B cell (primary cell): ENCODE measurements at regions not wholly inside any gene's neighbourhood (a gene's known extent, or its start where the extent isn't known, plus 50 kb on each side); places are given as distances from the start of the nearest gene placed in this dataset.

Experiments
- ATAC-seq: fragments of 200-7000 bp; cut with Tn5 transposase; one replicate; pipeline ENCODE4 v1.10.0; 2021; ENCODE audit warnings: low read depth, mild to moderate bottlenecking, moderate number of reproducible peaks, moderate library complexity
- CTCF ChIA-PET: fragments of 350-600 bp; sonication (Branson Sonifier 250); formaldehyde crosslinking; loops from one replicate; lab custom pipeline; 2021; ENCODE audit warnings: antibody characterized with exemption, inconsistent platforms; lab: Charles Lee
- POLR2A ChIA-PET: fragments of 350-600 bp; sonication (Branson Sonifier 250); formaldehyde crosslinking; loops from one replicate; lab custom pipeline; 2021; ENCODE audit warnings: antibody characterized with exemption; lab: Charles Lee
- DNase-seq: peaks from one replicate; pipeline ENCODE4 v3.0.0; 2013
- H2AFZ ChIP-seq: 2 replicates; pipeline ENCODE4 v1.6.1; 2012; ENCODE audit warnings: mild to moderate bottlenecking, low read depth, low read length; ENCODE audit not compliant: insufficient read depth, poor library complexity, severe bottlenecking
- H3K27ac ChIP-seq, 2 donors: 1 replicate in 1 of 2; 2 replicates in 1 of 2; pipeline ENCODE4 v1.5.1; 2012 to 2013; ENCODE audit warnings: low read length in 2 of 2, mild to moderate bottlenecking in 2 of 2, moderate library complexity in 1 of 2
- H3K27me3 ChIP-seq, 4 experiments: fragments of 200-600 bp in 1 of 4; sonication (generic) in 1 of 4; replicated peaks in 1 of 4; 1 replicate in 2 of 4; 2 replicates in 2 of 4; pipeline versions ENCODE4 v1.6.1 to v1.7.0; 2013 to 2016; ENCODE audit warnings: low read length in 3 of 4, mild to moderate bottlenecking in 2 of 4, mixed read lengths in 1 of 4, moderate library complexity in 1 of 4; ENCODE audit not compliant: insufficient read depth in 4 of 4, control insufficient read depth in 3 of 4; ENCODE audit errors: control extremely low read depth in 1 of 4
- H3K36me3 ChIP-seq, 2 experiments: replicated peaks in 1 of 2; 1 replicate in 1 of 2; 2 replicates in 1 of 2; pipeline versions ENCODE4 v1.6.1 to v1.7.1; 2013; ENCODE audit warnings: low read length in 1 of 2; ENCODE audit not compliant: insufficient read depth in 2 of 2, control insufficient read depth in 1 of 2; ENCODE audit errors: control extremely low read depth in 1 of 2, extremely low read depth in 1 of 2
- H3K4me1 ChIP-seq, 2 donors: fragments of 200-600 bp in 1 of 2; sonication (generic) in 1 of 2; 1 replicate in 1 of 2; 2 replicates in 1 of 2; pipeline versions ENCODE4 v1.5.1 to v1.6.1; 2013 to 2017; ENCODE audit warnings: low read length in 2 of 2; ENCODE audit not compliant: control insufficient read depth in 2 of 2, insufficient read depth in 2 of 2
- H3K4me2 ChIP-seq: replicated peaks from 2 replicates; pipeline ENCODE3; 2012; ENCODE audit warnings: mild to moderate bottlenecking, low read depth, low read length; ENCODE audit not compliant: poor library complexity, severe bottlenecking
- H3K4me3 ChIP-seq, 5 experiments: fragments of 200-600 bp in 1 of 5; sonication (generic) in 1 of 5; 1 replicate in 3 of 5; 2 replicates in 2 of 5; pipeline versions ENCODE4 v1.5.1 to v1.7.0; 2011 to 2016; ENCODE audit warnings: low read length in 4 of 5, mild to moderate bottlenecking in 4 of 5, low read depth in 2 of 5, control low read depth in 1 of 5, moderate library complexity in 1 of 5; ENCODE audit not compliant: insufficient read depth in 1 of 5; ENCODE audit errors: control extremely low read depth in 1 of 5, extremely low read depth in 1 of 5
- H3K79me2 ChIP-seq: fragments of 200-600 bp; sonication (generic); one replicate; pipeline ENCODE4 v1.6.0; 2016; ENCODE audit warnings: low read length; ENCODE audit not compliant: control insufficient read depth, insufficient read depth
- H3K9ac ChIP-seq: fragments of 200-600 bp; sonication (generic); 2 replicates; pipeline ENCODE4 v1.6.1; 2017; ENCODE audit warnings: mild to moderate bottlenecking, low read length, moderate library complexity
- H3K9me3 ChIP-seq, 3 donors: one replicate each; pipeline versions ENCODE4 v1.6.1 to v1.7.1; 2013; ENCODE audit warnings: low read length in 2 of 3; ENCODE audit not compliant: control insufficient read depth in 2 of 3, insufficient read depth in 1 of 3; ENCODE audit errors: control extremely low read depth in 1 of 3
- H4K20me1 ChIP-seq: 2 replicates; pipeline ENCODE4 v1.6.0; 2012; ENCODE audit warnings: mild to moderate bottlenecking, low read length; ENCODE audit not compliant: insufficient read depth, control insufficient read depth, poor library complexity, severe bottlenecking
- H3K27ac Mint-ChIP-seq: one replicate; pipeline ENCODE4 v1.8.0; 2021; ENCODE audit warnings: mixed read lengths
- H3K27me3 Mint-ChIP-seq: one replicate; pipeline ENCODE4 v1.8.0; 2021; ENCODE audit warnings: mixed read lengths
- H3K4me1 Mint-ChIP-seq: one replicate; pipeline ENCODE4 v1.8.0; 2021; ENCODE audit warnings: mixed read lengths
- H3K4me3 Mint-ChIP-seq: one replicate; pipeline ENCODE4 v1.8.0; 2021; ENCODE audit warnings: mixed read lengths
- H3K9me3 Mint-ChIP-seq: one replicate; pipeline ENCODE4 v1.8.0; 2022; ENCODE audit warnings: mixed read lengths; ENCODE audit not compliant: insufficient read depth
- EZH2 ChIP-seq: IDR thresholded peaks from 2 replicates; pipeline ENCODE4 v1.6.1; 2012; ENCODE audit warnings: borderline replicate concordance, low read depth, mild to moderate bottlenecking, moderate library complexity, low read length; ENCODE audit not compliant: insufficient read depth, poor library complexity, severe bottlenecking
- WGBS: methylation state at CpG from one replicate; pipeline ENCODE4 v1.1.5; 2013; ENCODE audit warnings: missing lambda C conversion rate; ENCODE audit not compliant: insufficient coverage; 5-methylcytosine and 5-hydroxymethylcytosine counted together
- intact Hi-C: fragments of 100-400 bp; cut with micrococcal nuclease; formaldehyde crosslinking; loops from one replicate; pipeline ENCODE4 v1.10.0; 2022
- TF ChIP-seq, protein P1 (sequence below): fragments of 200-600 bp; IDR thresholded peaks from one replicate; pipeline ENCODE4 v1.8.0; 2022; ENCODE audit warnings: antibody characterized with exemption, mild to moderate bottlenecking

DNA sequence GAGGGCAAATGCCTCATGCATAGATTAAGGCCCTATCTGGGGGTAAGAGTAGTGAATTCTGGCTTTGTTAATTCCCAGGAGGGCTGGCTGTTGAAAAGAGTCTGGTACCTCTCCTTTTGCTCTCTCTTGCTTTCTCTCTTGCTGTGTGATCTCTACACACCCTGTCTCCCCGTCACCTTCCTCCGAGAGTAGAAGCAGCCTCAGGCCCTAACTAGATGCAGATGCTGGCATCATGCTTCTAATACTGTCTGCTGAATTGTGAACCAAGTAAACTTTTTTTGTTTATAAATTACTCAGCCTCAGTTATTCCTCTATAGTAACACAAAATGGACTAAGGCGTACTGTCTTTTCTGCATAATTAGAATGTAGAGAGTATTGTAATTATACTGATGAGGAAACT lies 908.1 kb downstream of the DIPK2A start:
- no peak overlapping the region for H3K27ac ChIP-seq
- no peak overlapping the region for H3K9ac ChIP-seq
- H3K79me2 ChIP-seq = no peaks in the 10 kb centered on the region
- no peak for DNase-seq
- Mint-ChIP-seq H3K27ac (no peak overlapping the region), H3K27me3 (no peaks in the 10 kb centered on the region), H3K4me1 (no peaks in the 10 kb centered on the region), H3K9me3 (no peaks in the 10 kb centered on the region), H3K4me3 (no peak overlapping the region)
- WGBS = 100% methylated on average over 1 of the region's 3 CpGs
- H4K20me1 ChIP-seq = no peaks in the 10 kb centered on the region
- intact Hi-C loops = no loop called here
- no peak for ATAC-seq
- no peak overlapping the region for H2AFZ ChIP-seq
- H3K9me3 ChIP-seq = no peaks in the 10 kb centered on the region
- ChIA-PET CTCF (no interaction called here), POLR2A (no interaction called here)
- H3K4me2 ChIP-seq = no peak overlapping the region
- no peak for TF ChIP-seq EZH2
- TF ChIP-seq, protein P1, sequence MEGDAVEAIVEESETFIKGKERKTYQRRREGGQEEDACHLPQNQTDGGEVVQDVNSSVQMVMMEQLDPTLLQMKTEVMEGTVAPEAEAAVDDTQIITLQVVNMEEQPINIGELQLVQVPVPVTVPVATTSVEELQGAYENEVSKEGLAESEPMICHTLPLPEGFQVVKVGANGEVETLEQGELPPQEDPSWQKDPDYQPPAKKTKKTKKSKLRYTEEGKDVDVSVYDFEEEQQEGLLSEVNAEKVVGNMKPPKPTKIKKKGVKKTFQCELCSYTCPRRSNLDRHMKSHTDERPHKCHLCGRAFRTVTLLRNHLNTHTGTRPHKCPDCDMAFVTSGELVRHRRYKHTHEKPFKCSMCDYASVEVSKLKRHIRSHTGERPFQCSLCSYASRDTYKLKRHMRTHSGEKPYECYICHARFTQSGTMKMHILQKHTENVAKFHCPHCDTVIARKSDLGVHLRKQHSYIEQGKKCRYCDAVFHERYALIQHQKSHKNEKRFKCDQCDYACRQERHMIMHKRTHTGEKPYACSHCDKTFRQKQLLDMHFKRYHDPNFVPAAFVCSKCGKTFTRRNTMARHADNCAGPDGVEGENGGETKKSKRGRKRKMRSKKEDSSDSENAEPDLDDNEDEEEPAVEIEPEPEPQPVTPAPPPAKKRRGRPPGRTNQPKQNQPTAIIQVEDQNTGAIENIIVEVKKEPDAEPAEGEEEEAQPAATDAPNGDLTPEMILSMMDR = no peak
- H3K36me3 ChIP-seq = no peaks in the 10 kb centered on the region
- H3K4me1 ChIP-seq = no peaks in the 10 kb centered on the region
- no peak overlapping the region for H3K4me3 ChIP-seq
- H3K27me3 ChIP-seq = no peaks in the 10 kb centered on the region

DNA sequence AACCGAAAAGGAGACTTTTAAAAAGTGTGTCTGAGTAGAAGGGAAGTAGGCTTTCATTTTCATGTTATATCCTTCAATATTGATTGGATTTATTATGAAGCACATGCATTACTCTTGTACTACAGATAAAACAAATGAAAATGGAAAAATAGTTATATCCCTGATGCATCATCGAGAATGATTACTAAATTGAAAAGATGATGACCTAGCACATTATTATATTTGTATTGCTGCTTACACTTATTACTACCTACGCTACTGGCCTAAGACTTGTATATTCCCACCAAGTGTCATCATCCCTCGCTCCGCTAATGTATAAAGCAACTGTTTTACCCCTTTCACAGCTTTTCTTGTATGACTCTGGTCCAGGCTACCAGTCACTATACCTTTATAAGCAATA lies 922.4 kb downstream of the DIPK2A start:
- Mint-ChIP-seq H3K4me1 (no peaks in the 10 kb centered on the region), H3K4me3 (no peak overlapping the region), H3K27ac (no peak overlapping the region), H3K27me3 (no peaks in the 10 kb centered on the region), H3K9me3 (no peaks in the 10 kb centered on the region)
- DNase-seq (no peak), ATAC-seq (no peak)
- Histone ChIP-seq H3K9ac (no peak overlapping the region), H3K4me1 (no peaks in the 10 kb centered on the region), H3K9me3 (no peaks in the 10 kb centered on the region), H3K4me3 (no peak overlapping the region), H3K27ac (no peak overlapping the region), H3K36me3 (no peaks in the 10 kb centered on the region), H3K79me2 (no peaks in the 10 kb centered on the region), H4K20me1 (no peaks in the 10 kb centered on the region), H3K4me2 (no peak overlapping the region), H3K27me3 (no peaks in the 10 kb centered on the region), H2AFZ (no peak overlapping the region)
- ChIA-PET CTCF (no interaction called here), POLR2A (no interaction called here)
- no peak for TF ChIP-seq EZH2
- TF ChIP-seq, protein P1 = no peak
- 89% methylated on average over 2 of the region's 5 CpGs for WGBS
- intact Hi-C loops = no loop called here
